Skin epidermis (tissue), 12 donors: ENCODE measurements at regions not wholly inside any gene's neighbourhood (a gene's known extent, or its start where the extent isn't known, plus 50 kb on each side); places are given as distances from the start of the nearest gene placed in this dataset.
"Not testable (repeated sequence)": the region's sequence is repeated elsewhere in the genome, so short reads cannot be mapped to it uniquely, and the experiment has no call there.

Experiments
- H3K27ac ChIP-seq, 21 experiments: fragments of 200-600 bp; sonication (generic) in 11 of 21; one replicate each; pipeline ENCODE4 v1.5.0; 2020; ENCODE audit warnings: mild to moderate bottlenecking in 3 of 21, inconsistent platforms in 2 of 21, moderate library complexity in 2 of 21
- H3K4me3 ChIP-seq, 7 experiments: fragments of 200-600 bp; sonication (generic) in 2 of 7; one replicate each; pipeline ENCODE4 v1.5.0; 2020; ENCODE audit warnings: inconsistent platforms in 2 of 7, mild to moderate bottlenecking in 2 of 7, moderate library complexity in 1 of 7

DNA sequence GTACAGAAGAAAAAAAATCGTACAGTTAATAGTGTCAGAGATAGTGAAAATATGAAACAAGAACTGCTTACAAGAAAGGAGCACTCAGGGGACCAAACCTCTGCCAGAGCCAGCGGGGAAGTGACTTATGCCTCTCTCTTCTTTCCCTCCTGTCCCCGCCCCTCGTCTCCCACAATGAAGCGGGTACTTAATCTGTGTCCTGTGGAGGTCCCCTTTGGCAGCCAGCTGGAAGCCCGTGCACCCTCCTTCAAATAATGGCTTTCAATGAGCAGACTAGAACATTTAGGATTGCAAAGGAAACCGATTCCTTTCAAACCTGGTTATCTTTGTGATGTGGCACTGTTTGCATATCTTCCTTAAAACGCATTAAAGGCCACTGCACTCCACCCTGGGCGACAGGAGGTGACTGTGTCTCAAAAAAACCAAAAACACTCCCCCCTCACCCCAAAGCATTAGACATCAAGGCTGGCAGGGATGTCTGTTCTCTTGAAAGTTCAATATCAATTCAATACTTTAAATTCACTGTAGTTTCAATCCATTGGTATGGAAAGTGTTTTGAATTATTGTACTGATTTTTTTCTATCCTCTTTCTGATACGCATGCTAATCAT is 51.7 kb downstream of the PPIAL4C start:
- peak overlapping the region in 6 of 21 experiments; percentile 92 to 98 (median 98) for H3K27ac ChIP-seq
- H3K4me3 ChIP-seq, result not testable (repeated sequence)

DNA sequence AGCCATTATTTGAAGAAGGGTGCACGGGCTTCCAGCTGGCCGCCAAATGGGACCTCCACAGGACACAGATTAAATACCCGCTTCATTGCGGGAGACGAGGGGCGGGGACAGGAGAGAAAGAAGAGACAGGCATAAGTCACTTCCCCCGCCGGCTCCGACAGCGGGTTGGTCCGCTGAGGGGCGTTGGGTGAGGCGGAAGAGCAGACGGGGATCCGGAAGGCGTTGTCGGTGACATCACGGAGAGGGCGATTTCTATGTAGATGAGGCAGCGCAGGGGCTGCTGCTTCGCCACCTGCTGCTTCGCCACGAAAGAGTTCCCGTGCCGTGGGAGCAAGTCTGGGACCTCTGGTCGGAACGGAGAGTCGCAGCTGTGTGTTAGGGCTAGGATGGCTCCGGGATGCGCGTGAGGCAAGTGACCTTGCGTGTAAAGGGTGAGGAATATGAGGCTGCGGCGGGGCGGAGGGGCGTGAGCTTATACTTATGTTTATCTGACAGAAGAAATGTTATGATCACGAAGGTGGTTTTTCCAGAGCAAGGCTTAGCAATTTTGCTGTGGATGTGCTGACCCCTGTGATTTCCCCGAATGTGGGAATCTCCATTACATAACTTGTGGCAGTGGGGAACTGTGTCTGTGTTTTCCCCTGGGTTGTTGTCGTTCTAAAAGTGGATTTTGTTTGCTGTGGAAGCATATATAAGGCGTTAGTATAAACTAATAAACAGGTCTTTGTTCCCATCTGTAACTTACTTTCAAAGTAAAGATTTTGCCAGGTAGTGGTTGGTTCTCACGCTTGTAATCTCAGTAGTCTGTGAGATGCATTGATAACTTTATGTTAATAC is 52.9 kb downstream of the PPIAL4C start:
- peak overlapping the region; percentile 46 to 99 (median 94) for H3K27ac ChIP-seq
- peak overlapping the region; percentile 24 to 51 (median 34) for H3K4me3 ChIP-seq

DNA sequence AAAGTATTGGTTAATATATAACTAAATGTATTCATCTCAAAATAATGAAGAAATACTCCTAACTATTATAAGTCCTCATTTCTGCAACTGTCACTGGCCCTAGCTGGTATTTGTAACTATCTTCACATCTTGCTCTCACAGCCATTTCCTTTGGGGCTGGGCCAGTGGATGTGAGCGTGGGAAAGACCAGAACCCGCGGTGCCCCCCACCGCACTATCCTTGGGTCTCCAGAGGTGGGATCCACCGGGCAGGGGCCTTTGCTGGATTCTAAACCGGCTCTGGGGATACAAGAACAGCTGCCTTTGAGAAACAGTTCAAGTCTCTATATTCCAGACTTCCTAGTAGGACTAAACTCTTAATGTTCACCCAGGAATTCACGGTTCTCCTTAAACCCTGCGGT is 54.8 kb downstream of the PPIAL4C start:
- H3K4me3 ChIP-seq, H3K27ac ChIP-seq: not testable (repeated sequence)

DNA sequence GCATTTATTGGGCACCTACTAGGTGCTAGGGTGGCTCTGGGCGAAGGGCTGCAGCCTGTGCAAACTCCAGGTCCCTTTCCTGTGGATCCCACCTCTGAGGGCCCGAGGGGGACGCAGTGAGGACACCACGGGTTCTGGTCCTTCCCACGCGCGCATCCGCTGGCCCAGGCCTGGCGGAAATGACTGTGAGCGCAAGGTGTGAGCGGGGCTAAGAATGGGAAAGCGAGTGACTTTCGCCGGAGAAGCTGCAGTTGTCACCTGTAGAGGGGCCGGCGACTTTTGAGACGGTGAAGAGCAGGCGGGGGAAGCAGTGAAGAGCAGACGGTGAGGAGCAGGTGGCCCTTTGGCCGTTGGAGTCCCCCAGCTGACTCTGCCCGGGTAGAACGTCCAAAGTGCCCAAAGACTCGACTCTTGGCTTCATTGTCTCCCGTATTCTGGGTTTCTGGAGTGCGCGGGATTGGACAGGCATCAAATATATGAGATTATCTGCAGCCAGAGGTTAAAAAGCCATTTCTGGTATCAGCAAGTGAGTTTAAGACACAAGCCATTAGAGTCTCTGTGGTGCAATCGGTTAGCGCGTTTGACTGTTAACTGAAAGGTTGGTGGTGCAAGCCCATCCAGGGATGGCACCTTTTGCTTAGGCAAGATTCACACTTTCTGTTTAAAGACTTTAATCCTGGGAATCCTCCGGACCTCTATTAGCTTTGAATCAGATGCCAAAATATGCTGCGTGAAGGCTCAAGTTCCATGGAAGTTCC is 55.4 kb downstream of the PPIAL4C start:
- H3K27ac ChIP-seq, H3K4me3 ChIP-seq: not testable (repeated sequence)

DNA sequence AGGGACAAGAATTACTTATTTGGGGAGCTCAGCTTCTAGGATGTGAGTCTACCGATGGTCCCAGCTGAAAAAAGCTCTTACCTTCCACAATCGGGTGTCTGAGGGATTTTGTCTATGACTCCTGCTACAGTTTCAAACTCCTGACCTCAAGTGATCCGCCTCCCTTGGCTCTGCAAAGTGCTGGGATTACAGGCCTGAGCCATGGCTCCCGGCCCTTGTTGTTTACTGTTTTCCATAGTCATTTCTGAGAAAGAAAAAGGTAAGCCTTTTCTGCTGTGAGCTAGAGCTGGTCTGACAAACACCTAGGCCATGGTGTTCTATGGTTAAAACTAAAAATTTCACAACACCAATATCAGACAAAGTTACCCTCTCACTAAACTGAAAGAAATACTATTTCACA is 57.5 kb downstream of the PPIAL4C start:
- H3K4me3 ChIP-seq, result not testable (repeated sequence)
- peak overlapping the region in 1 of 21 experiments; percentile 34 for H3K27ac ChIP-seq

DNA sequence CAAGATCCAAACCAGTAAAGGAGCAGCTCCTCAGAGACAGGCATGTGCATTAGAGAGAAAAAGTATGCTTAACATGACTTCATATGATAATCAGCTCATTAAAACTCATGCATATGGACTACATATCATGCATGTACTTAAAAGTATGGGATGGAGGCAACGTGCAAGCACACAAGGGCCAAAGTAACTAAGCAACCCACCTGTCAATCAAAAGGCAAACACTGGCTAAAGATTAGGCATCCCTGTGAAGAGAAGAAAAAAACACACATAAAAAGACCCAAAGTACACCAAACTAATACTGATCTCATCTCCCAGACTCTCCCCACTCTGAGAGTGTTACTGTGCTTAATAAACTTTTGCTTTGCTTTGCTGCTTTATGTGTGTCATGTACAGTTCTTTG is 61.2 kb downstream of the PPIAL4C start:
- H3K4me3 ChIP-seq, H3K27ac ChIP-seq: not testable (repeated sequence)

DNA sequence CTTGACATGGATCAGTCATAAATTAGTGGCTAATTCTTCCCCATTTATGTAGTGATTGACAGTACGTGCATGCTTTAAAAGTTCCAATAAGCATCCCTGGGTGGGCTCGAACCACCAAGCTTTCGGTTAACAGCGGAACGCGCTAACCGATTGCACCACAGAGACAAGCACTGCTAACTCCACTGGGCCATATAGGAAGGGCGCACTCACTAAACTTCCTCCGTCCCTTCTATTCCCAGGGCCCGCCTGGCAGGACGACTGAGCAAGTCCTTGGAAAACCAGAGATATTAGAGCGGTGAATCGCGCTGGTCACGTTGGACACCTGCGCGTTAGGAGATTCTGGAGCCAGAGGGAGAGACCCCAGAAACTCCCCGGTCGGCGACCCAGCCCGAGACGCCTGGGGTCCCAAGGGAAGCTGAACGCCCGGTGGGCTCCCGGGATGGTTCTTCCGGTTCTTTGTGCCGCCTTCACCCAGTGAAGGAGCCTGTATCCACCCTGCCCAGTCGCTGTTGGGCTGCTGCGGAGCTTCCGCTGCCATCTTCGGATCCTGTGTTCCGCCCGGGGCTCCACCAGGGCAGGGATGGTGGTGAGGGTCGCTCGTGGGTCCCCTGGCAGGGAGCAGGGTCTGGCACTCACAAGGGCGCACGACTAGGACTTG is 62.8 kb downstream of the PPIAL4C start:
- H3K27ac ChIP-seq, result peak overlapping the region in 9 of 21 experiments; percentile 6 to 56 (median 30)

DNA sequence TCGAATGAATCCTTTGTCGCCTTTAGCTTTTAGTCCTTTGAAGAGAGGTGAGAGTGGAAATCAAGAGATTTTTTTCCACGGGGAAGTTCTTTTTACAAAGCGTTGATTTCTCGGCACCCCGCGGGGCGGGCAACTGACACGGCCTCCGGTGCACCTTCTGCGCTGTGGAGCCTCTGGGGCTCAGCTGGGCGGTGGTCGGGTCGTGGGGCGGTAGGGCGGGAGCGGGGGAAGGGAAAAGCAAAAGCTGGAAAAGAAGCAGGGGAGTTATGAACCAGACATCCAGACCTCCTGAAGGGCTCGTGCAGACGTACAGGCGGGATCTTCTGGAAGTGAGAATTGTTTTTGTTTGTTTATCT is 63.3 kb downstream of the PPIAL4C start:
- peak overlapping the region in 7 of 21 experiments; percentile 6 to 56 (median 30) for H3K27ac ChIP-seq
- H3K4me3 ChIP-seq, result peak overlapping the region; percentile 14 to 40 (median 27)

More for the DNA sequence above, 62.8 kb downstream of the PPIAL4C start:
- peak overlapping the region; percentile 14 to 40 (median 27) for H3K4me3 ChIP-seq

DNA sequence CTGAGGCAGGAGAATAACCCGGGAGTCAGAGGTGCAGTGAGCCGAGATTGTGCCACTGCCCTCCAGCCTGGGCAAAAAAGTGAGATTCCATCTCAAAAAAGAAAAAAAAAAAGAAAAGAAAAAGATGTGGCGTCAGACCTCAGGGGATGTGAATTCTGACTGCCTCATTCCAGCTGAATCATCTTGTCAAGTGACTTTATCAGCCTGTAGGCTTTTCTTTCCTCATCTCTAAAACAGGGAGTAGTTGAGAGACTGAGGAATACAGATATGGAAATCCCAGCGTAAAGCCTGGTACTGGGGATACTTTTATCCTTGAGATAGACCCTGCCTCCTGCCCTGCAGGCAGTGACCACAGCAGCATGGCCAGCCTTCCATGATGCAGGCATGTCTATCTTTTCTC is 74.1 kb downstream of the PPIAL4C start:
- not testable (repeated sequence) for H3K27ac ChIP-seq, H3K4me3 ChIP-seq

DNA sequence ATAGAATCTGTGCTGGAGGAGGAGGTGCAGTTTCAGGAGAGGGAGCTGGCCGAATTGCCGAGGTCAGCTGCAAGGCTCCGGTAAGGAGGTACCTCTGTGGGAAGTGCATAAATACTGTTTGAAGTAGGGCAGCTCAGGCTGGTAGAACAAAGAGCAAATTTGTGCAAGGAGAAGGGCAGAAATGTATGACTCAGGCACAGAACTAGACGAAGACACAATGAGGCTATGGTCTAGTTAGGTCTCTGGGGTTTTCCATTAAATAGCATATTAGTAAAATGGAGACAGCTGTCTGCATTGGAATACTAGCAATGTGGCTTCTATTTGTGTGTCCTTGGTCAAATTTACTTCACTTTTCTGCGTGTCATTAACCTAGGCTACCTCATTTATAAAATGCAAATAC is 74.5 kb downstream of the PPIAL4C start:
- not testable (repeated sequence) for H3K4me3 ChIP-seq, H3K27ac ChIP-seq

DNA sequence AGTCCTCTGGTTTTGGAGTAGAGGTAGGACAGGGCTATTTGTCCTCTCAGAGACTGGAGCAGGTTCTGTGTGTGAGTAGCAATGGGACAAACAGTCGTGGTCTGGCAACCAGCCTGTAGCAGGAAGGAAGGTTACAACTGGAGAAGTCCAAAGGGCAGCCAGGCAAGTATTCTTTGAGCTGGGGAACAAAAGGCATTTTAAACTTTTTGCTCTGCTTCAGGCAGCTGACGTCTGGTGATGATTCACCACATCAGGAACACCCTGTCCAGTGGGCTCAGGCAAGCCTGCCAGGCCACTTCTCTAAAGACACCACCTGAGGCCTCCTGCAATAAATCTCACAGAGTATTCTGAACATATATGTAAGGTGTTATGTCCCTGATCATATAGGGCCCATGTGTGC is 81.0 kb downstream of the PPIAL4C start:
- H3K27ac ChIP-seq, H3K4me3 ChIP-seq: not testable (repeated sequence)

DNA sequence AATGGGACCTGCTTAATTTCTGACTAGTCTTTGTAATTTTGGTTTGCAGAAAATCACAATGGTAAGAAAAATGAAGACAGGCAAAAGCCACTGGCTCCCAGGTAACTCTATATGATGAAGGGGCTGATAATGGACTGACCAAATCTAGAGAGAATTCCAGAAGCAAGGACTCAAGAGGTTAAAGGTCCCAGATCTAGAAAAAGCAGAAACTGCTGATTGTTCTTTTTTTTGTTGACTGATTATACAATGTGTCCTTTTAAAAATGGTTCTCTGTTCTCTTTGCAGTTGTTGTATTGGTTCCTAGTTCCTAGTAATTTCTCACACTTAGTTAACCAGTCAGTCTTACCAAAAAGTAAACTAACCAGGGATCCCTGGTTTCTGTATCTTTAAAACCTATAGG is 81.4 kb downstream of the PPIAL4C start:
- not testable (repeated sequence) for H3K4me3 ChIP-seq, H3K27ac ChIP-seq

DNA sequence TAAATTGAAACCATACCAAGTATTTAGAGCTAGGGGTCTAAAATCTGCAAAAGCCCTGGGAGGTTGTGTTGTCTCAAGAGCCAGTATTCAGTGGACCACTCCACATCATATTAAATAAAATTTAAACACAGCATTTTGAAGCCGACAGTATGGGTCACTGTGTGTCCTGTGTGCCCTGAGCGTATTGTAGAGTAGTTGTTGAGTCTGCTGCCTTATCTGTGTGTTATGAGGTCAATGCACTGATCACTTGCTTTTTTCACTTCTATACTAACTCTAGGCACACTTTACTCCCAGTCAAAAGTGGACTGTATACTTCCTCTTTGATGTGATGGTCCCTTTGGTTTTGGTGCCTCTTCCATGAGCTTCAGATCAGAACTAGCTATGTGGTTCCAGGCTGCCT is 81.9 kb downstream of the PPIAL4C start:
- not testable (repeated sequence) for H3K27ac ChIP-seq

DNA sequence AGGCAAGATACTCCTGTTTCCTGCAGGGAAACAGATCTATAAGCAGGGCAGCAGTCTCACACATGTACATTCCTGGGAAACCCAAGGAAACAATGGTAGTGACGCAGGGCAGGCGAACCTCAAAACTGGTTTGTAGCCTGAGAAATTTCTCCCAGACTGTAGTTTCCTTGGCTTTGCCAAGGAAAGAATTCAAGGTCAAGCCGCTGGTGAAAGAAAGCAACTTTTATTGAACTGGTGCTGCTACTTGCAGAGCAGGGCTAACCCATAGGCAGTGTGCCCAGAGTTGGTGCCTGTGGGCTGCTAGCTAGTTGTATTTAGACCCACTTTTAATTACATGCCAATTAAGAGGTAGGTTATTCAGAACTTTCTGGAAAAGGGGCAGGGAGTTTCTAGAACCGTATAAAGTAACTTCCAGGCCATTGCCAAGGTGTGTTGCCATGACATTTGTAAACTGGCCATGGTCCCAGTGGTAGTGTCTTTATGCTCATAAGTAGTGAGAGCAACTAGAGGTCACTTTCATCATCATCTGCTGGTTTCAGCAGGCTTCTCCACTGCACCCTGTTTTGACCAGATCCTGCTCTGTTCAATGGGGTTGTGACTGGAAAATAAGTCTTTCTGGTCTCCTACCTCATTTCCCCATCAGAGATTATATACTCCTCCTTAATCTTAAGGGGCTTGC is 89.7 kb downstream of the PPIAL4C start:
- H3K4me3 ChIP-seq, H3K27ac ChIP-seq: not testable (repeated sequence)

More for the DNA sequence above, 81.9 kb downstream of the PPIAL4C start:
- H3K4me3 ChIP-seq, result not testable (repeated sequence)

DNA sequence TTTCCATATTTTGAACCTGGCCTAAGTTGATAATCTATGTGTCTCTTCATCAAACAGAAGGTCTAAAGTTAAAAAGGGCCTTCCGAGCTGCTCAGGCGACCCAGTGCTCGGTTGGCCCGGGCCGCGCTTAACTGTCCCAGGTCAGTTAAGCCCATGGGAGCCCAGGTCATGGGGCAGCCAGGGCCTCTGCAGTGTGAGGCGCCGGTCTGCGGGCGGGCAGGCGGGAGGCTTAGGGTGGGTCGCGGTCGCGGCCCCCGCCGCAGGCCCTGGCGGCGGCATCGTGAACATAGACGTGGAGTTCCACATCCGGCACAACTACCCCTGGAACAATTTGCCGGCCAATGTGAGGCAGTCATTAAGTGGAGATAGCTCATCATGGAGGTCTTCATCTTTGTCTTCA is 91.3 kb downstream of the PPIAL4C start:
- not testable (repeated sequence) for H3K4me3 ChIP-seq, H3K27ac ChIP-seq

DNA sequence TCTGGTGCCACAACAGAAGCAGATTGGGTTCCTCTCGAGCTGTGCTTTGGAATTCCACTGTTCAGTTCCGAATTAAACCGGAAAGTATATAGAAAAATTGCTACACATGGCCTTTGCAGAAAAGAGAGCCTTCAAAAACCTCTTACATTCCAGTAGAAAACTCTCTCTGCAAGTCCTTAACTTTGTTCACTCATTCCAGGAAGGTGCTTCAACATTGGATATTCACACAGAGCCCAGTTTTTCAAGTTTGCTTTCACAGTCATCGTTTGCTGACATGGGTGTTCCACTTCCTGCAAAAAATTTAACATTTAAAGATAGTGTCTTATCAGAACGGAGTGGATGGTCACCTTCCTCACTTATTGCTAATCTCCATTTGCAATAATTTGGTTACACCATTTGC is 93.7 kb downstream of the PPIAL4C start:
- H3K27ac ChIP-seq, H3K4me3 ChIP-seq: not testable (repeated sequence)

DNA sequence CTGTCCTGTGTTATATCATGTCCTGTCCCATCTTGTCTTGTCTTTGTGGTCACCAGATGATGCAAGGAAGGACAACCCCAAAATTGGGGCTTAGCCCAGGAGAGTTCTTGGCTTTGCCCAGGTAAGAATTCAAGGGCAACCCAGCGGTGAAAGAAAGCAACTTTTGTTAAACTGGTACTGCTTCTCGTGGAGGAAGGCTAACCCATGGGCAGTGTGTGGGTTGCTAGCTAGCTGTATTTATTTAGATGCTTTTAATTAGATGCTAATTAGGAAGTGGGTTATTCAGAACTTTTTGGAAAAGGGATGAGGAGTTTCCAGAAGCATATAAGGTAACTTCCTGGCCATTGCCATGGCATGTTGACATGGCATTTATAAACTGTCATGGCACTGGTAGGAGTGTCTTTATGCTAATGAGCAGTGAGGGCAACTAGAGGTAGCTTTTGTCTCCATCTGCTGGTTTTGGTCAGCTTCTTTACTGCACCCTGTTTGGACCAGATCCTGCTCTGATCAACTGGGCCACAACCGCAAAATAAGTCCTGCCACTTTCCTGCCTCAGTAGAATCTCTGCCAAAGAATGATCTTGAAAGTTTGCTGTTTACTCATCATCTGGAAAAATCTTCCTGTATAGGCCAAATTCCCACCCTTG is 95.8 kb upstream of the FCGR1A start:
- not testable (repeated sequence) for H3K27ac ChIP-seq, H3K4me3 ChIP-seq

DNA sequence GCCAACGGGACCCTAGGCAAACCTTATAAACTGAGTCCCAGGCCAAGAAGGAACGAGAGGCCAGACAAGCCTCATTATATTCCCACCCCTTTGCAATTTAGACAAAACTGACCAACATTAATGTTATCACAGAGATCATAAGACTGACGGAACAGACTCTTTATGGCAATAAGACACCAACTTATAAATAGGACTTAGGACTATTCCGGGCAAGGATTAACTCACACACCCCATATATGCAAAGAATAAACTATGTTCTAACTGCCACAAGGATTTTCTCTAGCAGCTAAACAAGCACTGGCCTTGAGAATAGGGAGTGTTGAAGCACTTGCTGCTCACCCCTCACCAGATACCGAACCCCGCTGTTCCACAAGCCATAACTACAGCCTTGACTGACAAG is 91.1 kb upstream of the FCGR1A start:
- H3K4me3 ChIP-seq, H3K27ac ChIP-seq: not testable (repeated sequence)
